GM21717 (cell line): ENCODE measurements at regions not wholly inside any gene's neighbourhood (a gene's known extent, or its start where the extent isn't known, plus 50 kb on each side); places are given as distances from the start of the nearest gene placed in this dataset.
"Not testable (repeated sequence)": the region's sequence is repeated elsewhere in the genome, so short reads cannot be mapped to it uniquely, and the experiment has no call there.

Experiments used
- ATAC-seq: cut with Tn5 transposase; IDR thresholded peaks from one replicate; pipeline ENCODE4 v1.9.1; 2021; ENCODE audit warnings: mild to moderate bottlenecking, moderate library complexity; ENCODE audit not compliant: unreplicated experiment

- ATAC-seq, result no peak
Observed at GRCh38 chr7:91564101-91564500, 299.9 kb downstream of the FZD1 start.

GRCh38 chr7:91564541-91564940 is 300.3 kb downstream of the FZD1 start:
- no peak for ATAC-seq

DNA sequence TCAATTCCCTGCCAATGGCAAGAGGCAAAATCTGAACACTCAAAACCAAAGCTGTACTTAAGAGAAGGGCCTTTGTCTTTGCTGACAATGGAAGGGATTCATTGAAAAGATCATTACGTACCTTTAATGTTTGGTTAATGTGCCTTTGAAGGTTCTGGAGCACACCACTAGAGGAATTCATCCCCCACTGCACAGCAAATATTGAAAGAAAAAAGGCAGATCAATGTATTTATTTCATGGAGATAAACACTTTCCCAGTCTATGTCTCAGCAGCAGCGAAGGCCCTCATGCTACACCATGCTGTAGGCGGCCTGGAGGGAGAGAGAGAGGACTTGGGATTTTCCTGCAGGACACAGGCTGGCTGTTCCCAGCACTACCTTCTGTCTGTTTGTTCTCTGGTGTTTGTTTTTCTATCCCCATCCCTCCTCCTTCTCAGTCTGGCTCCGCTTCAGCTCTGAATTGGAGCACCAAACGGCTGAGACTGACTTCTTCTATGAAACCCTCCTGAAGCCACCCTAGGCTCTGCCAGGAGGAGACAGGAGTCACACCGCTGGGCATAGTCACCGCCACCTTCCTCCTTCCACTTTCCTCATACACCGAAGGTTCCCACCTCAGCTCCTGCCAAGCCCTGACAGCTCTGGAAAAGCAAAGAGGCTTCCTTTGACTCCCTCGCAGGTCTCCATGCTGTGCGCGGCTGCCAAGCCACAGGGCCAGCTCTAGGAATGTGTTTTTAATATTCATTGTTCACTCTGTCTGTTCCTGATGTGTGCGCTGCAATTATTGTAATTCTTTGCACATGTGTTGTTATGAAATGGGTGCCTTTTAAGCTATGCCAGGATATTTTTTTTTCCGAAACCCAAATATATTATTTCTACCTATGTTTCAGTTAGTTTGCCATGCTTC is 301.5 kb downstream of the FZD1 start:
- no peak for ATAC-seq

DNA sequence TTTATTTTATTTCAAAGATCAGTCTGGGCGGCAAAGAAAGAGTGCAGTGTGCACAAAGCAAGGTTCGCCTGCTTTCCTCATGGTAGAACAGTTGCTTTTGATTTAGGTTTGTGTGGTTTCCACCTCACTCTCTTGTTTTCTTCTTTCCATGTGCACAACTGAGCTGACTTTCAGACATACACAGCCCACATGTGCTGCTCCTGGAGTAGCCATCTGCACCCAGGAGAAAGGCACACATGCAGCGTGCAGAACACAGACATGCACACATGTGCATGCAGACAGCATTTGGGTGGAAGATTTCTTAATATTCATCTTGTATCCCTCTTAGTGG is 302.1 kb downstream of the FZD1 start:
- no peak for ATAC-seq

DNA sequence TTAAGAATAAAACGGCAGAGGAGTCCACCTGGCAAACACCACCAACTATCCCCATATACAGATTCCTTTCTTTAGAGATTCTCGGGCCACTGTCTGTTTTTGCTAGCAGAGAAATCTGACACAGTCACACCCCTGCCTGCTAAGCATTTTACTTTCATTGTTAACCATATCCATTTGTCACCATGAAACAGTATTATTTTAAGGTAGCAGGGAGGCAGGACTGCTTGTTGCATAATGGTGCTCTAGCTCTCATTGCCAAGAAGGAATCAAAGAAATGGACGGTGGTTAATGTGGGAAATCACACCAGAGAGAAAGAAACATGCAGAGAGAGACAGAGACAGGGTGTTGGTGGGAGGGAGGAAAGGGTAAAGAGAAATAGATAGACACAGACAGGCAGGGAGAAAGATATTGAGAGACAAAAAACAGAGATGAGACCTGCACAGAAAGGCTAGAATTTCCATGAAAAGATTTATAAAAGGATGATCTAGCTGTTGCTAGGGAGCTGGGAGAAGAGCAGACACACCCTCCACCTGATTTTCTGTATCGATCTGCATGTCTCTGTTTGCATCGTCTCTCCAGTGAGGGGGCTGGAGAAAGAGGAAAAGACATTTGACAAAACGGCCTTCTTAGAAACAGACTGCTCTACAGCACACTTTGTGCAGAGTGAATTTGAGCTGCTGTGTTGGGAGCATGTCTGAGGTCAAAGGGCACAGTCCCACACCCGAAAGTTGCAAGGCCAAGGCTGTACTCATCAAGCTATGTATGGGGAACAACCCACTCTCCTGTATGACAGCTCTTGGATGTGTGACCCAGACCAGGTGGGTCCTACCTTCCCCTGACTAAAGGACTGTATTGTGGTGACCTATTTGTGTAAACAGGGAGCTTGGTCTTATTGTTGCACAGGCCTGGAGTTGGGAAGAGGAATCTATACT is 303.1 kb downstream of the FZD1 start:
- ATAC-seq, result no peak

- no peak for ATAC-seq
Observed at GRCh38 chr7:91568138-91568537, 303.9 kb downstream of the FZD1 start.

DNA sequence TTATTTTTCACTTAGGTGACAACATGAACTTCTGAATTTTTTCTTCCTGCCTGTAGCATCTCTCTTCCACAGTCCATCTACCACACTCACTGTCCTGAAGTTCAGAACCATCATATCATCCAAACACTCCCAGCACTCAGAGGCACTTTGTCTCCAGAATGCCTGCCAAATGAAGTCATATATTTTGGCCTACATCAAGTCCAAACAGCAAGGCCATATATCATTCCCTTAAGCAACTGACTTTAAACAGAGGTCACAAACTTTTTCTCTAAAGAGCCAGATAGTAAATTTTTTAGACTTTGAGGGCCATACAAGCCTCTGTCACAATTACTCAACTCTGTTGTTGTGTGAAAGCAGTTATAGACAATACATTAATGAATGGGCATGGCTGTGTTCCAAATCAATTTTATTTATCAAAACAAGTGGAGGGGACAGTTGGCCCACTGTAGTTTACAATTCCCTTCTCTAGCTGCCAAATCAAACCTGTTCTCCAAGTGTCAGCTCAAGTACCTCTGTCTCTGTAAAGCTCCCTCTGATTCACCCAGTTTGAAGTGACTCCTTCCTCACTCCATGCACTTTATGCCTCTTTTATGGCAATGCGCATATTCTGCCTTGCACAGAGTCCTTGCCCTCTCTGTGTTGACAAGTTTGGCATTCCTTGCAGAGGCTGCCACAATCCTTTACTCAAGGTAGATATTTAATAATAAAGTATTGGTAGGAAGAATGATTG is 305.7 kb downstream of the FZD1 start:
- no peak for ATAC-seq

- no peak for ATAC-seq
Observed at GRCh38 chr7:91570560-91570959, 306.3 kb downstream of the FZD1 start.

DNA sequence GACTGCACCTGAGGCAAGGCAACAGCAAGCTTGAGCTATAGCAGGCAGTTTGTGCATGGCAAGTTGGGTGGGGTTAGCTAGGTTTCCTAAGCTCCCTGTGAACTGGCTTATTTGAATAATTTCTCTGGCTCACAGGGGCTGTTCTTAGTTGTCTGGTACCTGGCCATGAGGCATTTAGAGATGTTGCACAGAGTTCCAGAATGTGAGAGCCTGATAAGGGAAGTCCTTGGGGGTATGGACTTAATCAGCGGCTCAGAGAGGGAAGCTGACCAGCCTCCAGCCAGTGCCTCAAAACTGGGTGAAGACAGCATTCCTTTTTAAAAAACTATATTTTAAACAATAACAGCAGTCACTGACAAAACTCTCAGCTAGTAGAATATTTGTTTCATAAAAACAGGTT is 307.4 kb downstream of the FZD1 start:
- ATAC-seq, result no peak

- ATAC-seq, result no peak
Observed at GRCh38 chr7:91573405-91573804, 307.1 kb downstream of the MTERF1 start.

- not testable (repeated sequence) for ATAC-seq
Observed at GRCh38 chr7:91576459-91576858, 304.0 kb downstream of the MTERF1 start.

DNA sequence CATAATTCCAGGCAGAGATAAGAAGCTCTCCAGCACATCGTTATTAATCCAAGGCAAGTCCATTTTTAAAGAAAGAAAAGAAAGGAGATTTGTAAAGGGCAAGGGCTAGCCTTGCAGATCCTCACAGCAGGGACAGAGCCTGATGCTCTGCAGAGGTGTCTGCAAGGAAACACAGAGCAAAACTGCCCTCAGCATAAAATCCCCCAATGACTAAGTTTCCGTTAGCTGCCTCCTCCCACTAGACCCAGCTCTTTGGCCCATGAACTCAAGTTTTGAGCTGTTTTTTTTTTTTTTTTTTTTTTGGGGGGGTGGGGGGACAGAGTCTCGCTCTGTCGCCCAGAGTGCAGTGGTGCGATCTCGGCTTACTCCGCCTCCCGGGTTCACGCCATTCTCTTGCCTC is 300.7 kb downstream of the MTERF1 start:
- ATAC-seq, result no peak

GRCh38 chr7:91582799-91583477 is 297.6 kb downstream of the MTERF1 start:
- ATAC-seq, result no peak

GRCh38 chr7:91596287-91596686 is 284.2 kb downstream of the MTERF1 start:
- ATAC-seq, result no peak

GRCh38 chr7:91598791-91599190 is 281.7 kb downstream of the MTERF1 start:
- no peak for ATAC-seq

DNA sequence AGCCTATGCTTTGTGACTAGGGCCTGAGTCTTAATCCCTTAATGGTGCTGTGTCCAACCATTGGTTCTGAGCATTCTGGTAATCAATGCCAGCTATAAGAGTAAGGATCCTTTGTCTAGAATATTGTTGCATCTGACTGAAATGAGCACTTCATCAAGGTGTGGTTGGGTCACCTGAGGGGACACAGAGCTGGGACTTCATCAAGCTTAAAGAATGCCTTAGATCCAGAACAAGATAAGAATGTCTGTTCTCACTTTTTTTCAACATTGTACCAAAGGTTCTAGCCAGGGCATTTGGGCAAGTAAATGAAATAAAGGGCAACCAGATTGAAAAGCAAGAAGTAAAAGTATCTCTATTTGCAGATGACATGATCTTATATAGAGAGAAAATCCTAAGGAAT is 280.4 kb downstream of the MTERF1 start:
- ATAC-seq, result no peak

GRCh38 chr7:91603707-91604106 is 276.8 kb downstream of the MTERF1 start:
- no peak for ATAC-seq

- ATAC-seq, result no peak
Observed at GRCh38 chr7:91608606-91609005, 271.9 kb downstream of the MTERF1 start.

DNA sequence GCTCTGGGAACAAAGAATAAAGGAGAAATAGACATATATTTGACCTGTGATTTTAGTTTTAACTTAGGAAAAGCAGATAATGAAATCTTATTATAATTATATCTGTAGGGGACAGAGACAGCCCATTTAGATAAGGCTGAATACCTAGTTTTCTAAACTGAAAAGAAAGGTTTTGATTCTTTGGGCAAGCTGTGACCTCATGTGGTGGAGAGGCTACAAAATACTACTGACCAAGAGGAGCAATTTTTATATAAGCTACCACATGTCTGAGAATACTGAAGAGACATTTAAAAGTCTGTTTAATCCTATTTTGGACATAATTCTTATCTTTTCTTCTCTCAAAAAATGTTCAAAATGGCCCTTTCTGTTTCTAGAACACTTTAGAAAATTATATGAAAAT is 271.0 kb downstream of the MTERF1 start:
- no peak for ATAC-seq

- no peak for ATAC-seq
Observed at GRCh38 chr7:91614431-91614830, 266.1 kb downstream of the MTERF1 start.
